ENCODE measurements at regions not wholly inside any gene's neighbourhood (a gene's known extent, or its start where the extent isn't known, plus 50 kb on each side); places are given as distances from the start of the nearest gene placed in this dataset.
"Not testable (repeated sequence)": the region's sequence is repeated elsewhere in the genome, so short reads cannot be mapped to it uniquely, and the experiment has no call there.

DNA sequence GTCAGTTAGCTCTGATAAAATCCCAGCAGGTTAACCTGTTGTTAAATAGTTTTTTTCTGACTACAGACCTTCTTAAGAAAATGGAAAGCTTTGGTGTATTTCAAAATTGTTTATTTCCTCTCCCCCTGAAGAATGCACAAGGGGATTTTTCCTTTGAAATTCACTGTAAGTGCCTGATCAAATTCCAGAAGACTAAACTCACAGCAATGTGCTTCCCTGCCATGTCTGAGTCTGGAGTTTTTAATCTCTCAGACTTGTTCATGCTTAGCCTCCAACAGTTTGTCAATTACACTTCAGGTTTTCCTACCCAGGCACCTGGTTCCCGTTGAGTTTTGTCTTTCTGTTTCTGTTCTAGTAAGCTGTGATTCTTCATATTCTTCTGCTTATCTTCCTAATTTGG lies 961.6 kb upstream of the CDH18 start:
- H4K20me1 ChIP-seq, result no peaks in the 10 kb centered on the region
- H3K36me3 ChIP-seq, result no peaks in the 10 kb centered on the region
- H3K27me3 ChIP-seq, result no peaks in the 10 kb centered on the region
- H3K27ac ChIP-seq, result no peak overlapping the region
- H3K9me3 ChIP-seq (replicated peaks in 1 of 11), result no peaks in the 10 kb centered on the region
- TF ChIP-seq Cebpa-rat (IDR thresholded peaks at IDR 0.05), result no peak
- H3K4me2 ChIP-seq, result no peak overlapping the region
- H3K9ac ChIP-seq, result no peak overlapping the region
- no peak overlapping the region for H3K4me3 ChIP-seq
- H3K4me1 ChIP-seq, result no peaks in the 10 kb centered on the region

DNA sequence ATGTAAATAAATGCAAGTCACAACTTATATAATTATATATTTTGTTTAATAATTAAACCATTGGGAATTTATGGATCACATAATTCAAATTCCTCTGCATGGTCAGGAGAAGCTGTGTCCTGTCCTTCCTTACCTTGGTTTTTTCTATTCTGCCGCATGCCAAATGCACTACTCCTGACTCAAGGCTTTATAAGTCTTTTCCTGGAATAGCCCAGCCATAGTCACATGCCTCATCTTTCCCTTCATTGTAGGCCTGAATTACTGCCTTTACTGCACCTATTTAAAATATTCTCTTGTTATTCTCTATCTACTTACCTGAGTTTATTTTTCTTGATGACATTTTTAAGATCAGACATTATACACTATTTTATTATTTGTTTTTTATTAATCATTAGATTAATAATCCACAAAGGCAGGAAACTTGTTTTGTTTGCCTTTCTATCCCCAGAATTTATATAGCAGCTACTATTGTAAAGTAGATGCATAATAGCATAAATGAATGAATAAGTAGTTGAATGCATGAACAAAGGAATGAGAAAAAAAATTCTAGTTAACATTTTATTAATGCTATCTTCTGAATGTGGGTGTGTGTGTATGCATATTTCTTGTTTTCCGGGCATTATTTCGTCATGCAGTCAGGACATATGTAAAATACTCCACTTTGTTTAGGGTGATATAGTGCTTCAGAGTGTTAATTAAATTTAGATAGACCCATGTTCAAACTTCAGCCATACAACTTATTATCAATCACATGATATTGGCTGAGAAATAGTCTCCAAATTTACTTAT lies 955.4 kb upstream of the CDH18 start:
- not testable (repeated sequence) for H3K9ac ChIP-seq; H3K4me2 ChIP-seq; H3K27ac ChIP-seq; H3K27me3 ChIP-seq; H3K9me3 ChIP-seq (replicated peaks in 1 of 11); H3K4me1 ChIP-seq; H3K4me3 ChIP-seq; H4K20me1 ChIP-seq; H3K36me3 ChIP-seq

DNA sequence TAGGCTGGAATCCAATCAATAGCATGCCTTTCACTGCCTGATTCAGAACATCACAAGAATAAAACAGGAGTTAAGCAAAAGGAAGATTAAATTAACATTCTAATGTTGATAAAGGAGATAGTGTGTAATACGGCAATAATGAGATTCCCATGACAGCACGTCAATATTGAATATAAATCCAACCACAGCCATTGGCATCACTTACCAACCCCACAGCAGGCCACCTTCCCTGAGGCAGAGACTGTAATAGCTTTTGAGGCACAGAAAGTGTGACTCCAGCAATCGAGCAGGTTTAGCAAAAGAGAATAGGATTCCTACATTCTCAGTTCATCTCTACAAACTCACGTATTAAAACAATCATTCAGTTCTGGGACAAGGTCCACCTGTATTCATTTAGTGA lies 954.6 kb upstream of the CDH18 start:
- not testable (repeated sequence) for H3K27ac ChIP-seq; H4K20me1 ChIP-seq; H3K27me3 ChIP-seq; H3K9me3 ChIP-seq (replicated peaks in 1 of 11); H3K9ac ChIP-seq; H3K36me3 ChIP-seq; H3K4me3 ChIP-seq; H3K4me2 ChIP-seq; H3K4me1 ChIP-seq

DNA sequence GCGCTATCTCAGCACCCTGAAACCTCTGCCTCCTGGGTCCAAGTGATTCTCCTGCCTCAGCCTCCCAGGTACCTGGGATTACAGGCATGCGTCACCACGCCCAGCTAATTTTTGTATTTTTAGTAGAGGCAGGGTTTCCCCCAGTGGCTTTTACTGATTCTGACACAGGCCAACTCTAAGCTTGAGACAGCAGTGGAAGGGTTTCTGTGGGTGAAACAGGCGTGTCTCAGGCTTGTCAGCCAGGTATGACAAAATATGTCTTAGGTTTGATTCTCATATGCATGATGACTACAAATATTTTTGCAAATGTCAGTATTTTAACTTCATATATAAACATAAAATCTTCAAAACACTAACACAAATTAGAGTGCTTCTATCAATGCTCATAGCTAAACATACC lies 952.8 kb upstream of the CDH18 start:
- H3K36me3 ChIP-seq; H3K9ac ChIP-seq; H4K20me1 ChIP-seq; H3K27ac ChIP-seq; H3K4me1 ChIP-seq; H3K4me3 ChIP-seq; H3K27me3 ChIP-seq; H3K9me3 ChIP-seq (replicated peaks in 1 of 11); H3K4me2 ChIP-seq: not testable (repeated sequence)

DNA sequence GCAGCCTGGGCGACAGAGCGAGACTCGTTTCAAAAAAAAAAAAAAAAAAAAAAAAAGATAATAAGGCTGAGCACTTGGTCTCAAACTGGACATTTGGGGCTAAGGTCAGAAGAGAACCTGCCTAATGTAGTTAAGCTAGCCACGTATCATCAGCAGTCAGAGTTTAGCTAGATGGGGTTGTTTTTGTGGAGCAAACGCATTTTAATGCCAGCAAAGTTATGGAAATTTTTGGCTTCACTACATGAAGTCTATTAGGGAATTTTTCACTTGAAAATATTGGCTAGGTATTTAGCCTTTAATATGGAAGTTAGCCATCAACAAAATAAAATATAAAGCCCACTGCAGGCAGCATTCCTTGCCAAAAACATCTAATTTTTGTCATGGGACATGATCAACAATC lies 902.9 kb upstream of the CDH18 start:
- not testable (repeated sequence) for H3K4me3 ChIP-seq; H3K36me3 ChIP-seq; H4K20me1 ChIP-seq; H3K4me2 ChIP-seq; H3K27me3 ChIP-seq; H3K9ac ChIP-seq; H3K4me1 ChIP-seq; H3K9me3 ChIP-seq (replicated peaks in 1 of 11); H3K27ac ChIP-seq

DNA sequence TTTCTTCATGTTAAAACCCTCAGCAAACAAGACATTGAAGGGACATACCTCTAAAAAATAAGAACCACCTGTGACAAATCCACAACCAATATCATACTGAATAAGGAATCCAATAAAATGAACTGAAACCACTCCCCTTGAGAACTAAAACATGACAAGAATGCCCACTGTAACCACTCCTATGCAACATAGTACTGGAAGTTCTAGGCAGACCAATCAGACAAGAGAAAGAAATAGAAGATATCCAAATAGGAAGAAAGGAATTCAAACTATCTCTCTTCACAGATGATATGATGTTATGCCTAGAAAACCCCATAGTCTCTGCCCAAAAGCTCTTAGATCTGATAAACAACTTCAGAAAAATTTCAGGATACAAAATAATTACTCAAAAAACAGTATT lies 887.7 kb upstream of the CDH18 start:
- not testable (repeated sequence) for H3K9ac ChIP-seq; H3K27ac ChIP-seq; H3K9me3 ChIP-seq (replicated peaks in 1 of 11)

DNA sequence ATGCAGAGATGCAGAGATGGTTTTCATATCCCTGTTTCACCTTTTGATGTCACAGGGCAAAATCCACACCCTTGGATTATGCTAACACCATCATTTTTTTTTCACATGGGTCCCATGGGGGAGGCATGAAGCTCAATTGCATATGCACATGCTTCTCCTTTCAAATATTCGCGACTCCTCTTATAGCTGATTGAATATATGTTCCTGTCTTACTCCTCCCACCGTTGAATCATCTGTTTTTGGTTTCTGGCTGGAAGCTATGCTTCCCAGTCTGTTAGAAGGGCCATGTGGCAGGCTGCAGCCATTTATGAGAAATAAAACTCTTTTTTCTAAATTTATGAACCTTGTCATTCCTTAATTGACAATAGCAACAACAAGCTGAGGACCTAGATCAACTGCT lies 877.9 kb upstream of the CDH18 start:
- not testable (repeated sequence) for H3K9ac ChIP-seq; H3K9me3 ChIP-seq (replicated peaks in 1 of 11); H4K20me1 ChIP-seq; H3K27me3 ChIP-seq; H3K27ac ChIP-seq; H3K4me2 ChIP-seq; H3K36me3 ChIP-seq; H3K4me3 ChIP-seq; H3K4me1 ChIP-seq

More for the DNA sequence above, 887.7 kb upstream of the CDH18 start:
- H3K4me3 ChIP-seq, H3K4me2 ChIP-seq, H4K20me1 ChIP-seq, H3K36me3 ChIP-seq, H3K27me3 ChIP-seq, H3K4me1 ChIP-seq: not testable (repeated sequence)

DNA sequence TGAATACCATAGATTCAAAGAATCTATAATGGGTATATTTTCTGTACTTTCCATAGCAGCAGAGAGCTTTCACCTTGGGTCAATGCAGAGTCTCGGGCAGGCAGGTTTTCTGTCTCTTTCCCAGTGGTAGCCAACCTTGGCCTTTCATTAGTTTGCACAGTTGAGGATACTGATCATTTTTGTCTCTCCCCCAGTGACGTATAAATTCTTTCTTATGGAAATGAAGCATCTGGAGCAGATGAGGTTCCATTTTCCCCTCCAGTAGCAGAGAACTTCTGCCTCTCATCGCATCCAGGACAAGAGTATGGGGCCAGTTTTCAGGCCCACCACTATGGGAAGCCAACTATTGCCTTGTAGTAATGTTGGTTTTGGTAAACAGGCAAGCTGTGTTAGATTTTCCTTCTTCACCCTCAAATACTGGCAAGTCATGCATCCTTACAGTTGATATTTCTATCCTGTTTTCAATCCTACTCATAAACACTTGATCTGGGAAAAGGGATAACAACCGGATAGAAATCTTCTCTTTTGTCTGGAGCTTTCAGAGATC lies 845.2 kb upstream of the CDH18 start:
- Histone ChIP-seq H3K4me1 (no peaks in the 10 kb centered on the region), H3K9ac (no peak overlapping the region), H3K9me3 (replicated peaks in 1 of 11) (no peaks in the 10 kb centered on the region), H3K27me3 (no peaks in the 10 kb centered on the region), H3K36me3 (no peaks in the 10 kb centered on the region), H3K4me2 (no peak overlapping the region), H4K20me1 (no peaks in the 10 kb centered on the region), H3K4me3 (no peak overlapping the region), H3K27ac (no peak overlapping the region)
- TF ChIP-seq Cebpa-rat (IDR thresholded peaks at IDR 0.05), result no peak

DNA sequence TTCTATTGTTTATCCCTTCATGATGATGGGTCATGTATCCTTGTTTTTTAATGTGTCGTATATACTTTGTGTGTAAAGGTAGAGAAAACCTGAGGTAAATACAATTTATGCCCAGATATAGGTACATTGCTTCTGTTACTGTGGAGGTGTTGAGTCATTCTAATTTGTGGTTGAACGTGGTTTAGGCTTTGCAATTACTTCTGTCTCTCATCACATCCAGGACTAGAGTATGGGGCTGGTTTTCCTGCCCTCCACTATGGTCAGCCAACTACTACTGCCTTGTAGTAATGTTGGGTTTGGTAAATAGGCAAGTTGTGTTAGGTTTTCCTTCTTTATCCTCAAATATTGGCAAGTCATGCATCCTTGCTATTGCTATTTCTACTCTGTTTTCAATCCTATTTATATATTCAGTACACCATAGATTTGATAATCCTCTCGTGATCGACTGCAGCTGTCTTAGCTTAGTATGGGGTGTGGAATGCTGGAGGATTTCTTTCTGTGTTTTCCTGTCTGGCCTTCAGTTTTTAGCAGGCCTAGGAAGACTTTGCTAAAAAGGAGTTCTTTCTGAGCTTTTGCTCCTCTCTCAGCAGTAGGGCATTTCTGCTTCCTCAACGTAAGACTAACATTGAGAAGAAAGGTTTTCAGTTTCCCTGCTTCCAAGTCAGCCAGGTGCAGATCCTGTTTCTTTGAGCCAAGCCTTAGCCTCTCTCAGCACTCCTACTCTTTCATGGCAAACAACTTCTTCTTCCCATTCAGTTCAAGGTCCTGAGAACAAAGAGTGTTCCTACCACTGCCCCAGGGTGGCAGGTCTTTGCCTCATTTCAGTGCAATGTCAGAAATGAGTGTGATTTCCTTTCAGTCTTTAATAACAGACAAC lies 844.4 kb upstream of the CDH18 start:
- H3K4me1 ChIP-seq, result no peaks in the 10 kb centered on the region

DNA sequence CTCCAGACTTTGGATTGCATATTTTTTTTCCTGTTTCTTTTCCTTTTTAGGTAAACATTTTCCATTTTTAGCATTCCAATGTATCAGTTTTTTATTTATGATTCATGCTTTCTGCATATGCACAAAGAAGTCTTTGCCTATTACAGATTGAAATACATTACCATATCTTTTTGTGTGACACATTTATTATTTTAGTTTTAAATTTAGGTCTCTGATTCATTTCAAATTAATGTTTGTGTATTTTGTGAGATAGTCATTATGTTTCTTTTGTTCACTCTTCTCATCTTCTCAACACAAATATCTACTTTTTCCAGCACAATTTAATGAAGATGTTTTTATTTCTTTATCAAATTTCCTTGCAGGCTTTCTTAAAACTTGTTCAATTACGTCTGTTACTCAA lies 838.0 kb upstream of the CDH18 start:
- not testable (repeated sequence) for H3K4me2 ChIP-seq; H3K27me3 ChIP-seq; H3K4me3 ChIP-seq; H3K27ac ChIP-seq; H3K9me3 ChIP-seq (replicated peaks in 1 of 11); H4K20me1 ChIP-seq; H3K36me3 ChIP-seq; H3K4me1 ChIP-seq; H3K9ac ChIP-seq

More for the DNA sequence above, 844.4 kb upstream of the CDH18 start:
- H3K9ac ChIP-seq, result no peak overlapping the region
- no peaks in the 10 kb centered on the region for H3K9me3 ChIP-seq (replicated peaks in 1 of 11)
- no peak overlapping the region for H3K27ac ChIP-seq
- H4K20me1 ChIP-seq, result no peaks in the 10 kb centered on the region
- H3K27me3 ChIP-seq, result no peaks in the 10 kb centered on the region
- TF ChIP-seq Cebpa-rat (IDR thresholded peaks at IDR 0.05), result no peak
- no peak overlapping the region for H3K4me2 ChIP-seq
- H3K4me3 ChIP-seq, result no peak overlapping the region
- no peaks in the 10 kb centered on the region for H3K36me3 ChIP-seq

DNA sequence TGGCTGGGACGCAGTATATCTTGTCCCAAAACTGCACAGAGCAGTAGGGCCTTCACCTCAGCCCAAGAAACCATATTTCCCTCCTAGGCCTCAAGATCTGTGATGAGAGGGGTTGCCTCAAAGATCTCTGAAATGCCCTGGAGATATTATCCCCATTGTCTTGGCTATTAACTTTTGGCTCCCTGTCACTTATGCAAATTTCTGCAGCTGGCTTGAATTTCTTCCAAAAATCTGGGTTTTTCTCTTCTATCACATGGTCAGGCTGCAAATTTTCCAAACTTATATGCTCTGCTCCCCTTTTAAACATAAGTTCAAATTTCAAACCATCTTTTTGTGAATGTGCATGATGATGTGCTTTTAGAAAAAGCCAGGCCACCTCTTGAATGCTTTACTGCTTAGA lies 809.2 kb upstream of the CDH18 start:
- H3K36me3 ChIP-seq, H3K27ac ChIP-seq, H3K9ac ChIP-seq, H3K4me2 ChIP-seq, H3K4me3 ChIP-seq, H4K20me1 ChIP-seq, H3K27me3 ChIP-seq, H3K4me1 ChIP-seq: not testable (repeated sequence)
- 0 out of 22 replicates have a peak, but pooled peaks cover 0 to 10% (median 0%) of the 10 kb centered on the region in 11 experiments for H3K9me3 ChIP-seq (replicated peaks in 1 of 11)

DNA sequence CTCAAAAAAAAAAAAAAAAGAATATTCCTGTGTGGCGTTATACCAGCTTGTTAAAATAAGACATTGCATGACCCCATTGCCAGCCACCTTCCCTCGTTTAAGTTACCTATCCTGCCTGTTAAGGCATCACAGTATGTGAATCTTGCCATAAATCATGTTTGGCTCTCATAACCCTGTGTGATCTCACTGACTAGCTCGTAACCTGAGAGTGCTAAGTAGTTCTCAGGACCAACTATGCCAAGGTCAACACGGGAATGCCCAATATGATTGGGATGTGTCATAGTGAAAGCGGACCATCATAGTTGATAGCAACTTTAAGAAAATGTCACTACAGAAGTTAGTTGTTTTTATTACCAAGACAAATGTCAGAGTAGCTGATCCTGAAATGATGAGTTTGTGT lies 796.8 kb upstream of the CDH18 start:
- H3K9me3 ChIP-seq (replicated peaks in 1 of 11); H4K20me1 ChIP-seq; H3K27me3 ChIP-seq; H3K27ac ChIP-seq; H3K4me3 ChIP-seq; H3K36me3 ChIP-seq; H3K9ac ChIP-seq; H3K4me1 ChIP-seq; H3K4me2 ChIP-seq: not testable (repeated sequence)

DNA sequence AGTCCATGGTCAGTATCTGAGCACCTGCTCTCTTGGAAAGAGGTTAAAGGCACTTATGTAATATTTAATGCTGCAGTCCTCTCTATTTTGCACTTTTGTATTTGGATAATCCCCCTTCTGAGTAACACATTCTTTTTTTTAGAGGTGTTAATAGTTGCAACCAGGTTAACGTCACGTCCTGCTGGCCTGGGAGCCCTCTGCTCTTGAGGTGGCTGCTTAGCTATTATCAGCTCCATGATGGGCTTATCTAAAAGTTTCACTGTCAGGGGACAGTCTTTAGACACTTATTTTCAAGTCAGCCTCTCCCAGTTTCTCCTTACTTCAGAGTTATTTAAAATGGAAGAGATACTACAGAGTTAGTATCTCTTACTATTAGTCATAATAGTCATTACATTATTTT lies 795.5 kb upstream of the CDH18 start:
- not testable (repeated sequence) for H3K4me3 ChIP-seq; H3K27ac ChIP-seq; H3K36me3 ChIP-seq; H3K9me3 ChIP-seq (replicated peaks in 1 of 11); H3K4me2 ChIP-seq; H3K9ac ChIP-seq; H4K20me1 ChIP-seq; H3K27me3 ChIP-seq; H3K4me1 ChIP-seq

DNA sequence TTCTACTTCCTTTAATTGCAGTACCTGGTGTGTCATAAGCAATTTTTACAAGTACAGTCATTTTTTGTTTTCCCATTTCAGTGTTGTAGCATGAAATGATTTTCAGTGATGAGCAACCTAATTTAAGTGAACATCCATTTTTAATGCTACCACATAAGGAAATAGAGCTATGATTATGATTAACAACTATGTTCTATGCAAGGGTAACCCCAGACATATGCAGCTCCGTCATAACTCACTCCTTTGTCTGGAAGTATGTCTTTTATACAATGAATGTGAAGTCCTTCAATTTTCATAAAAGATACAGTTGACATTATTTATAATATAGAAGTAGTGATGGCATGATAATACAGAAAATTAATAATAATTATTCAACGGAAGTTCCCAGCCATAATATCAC lies 783.3 kb upstream of the CDH18 start:
- H4K20me1 ChIP-seq, H3K4me3 ChIP-seq: not testable (repeated sequence)

More for the DNA sequence above, 783.3 kb upstream of the CDH18 start:
- not testable (repeated sequence) for H3K27me3 ChIP-seq; H3K9ac ChIP-seq; H3K4me2 ChIP-seq; H3K4me1 ChIP-seq; H3K36me3 ChIP-seq; H3K9me3 ChIP-seq (replicated peaks in 1 of 11); H3K27ac ChIP-seq

Data from BLaER1 treated with 17β-estradiol and CSF1 and Interleukin-3, amounts not matched to agents 10 nM and 100 nM (cell line).